ENCODE measurements at regions not wholly inside any gene's neighbourhood (a gene's known extent, or its start where the extent isn't known, plus 50 kb on each side); places are given as distances from the start of the nearest gene placed in this dataset.
"Not testable (repeated sequence)": the region's sequence is repeated elsewhere in the genome, so short reads cannot be mapped to it uniquely, and the experiment has no call there.

DNA sequence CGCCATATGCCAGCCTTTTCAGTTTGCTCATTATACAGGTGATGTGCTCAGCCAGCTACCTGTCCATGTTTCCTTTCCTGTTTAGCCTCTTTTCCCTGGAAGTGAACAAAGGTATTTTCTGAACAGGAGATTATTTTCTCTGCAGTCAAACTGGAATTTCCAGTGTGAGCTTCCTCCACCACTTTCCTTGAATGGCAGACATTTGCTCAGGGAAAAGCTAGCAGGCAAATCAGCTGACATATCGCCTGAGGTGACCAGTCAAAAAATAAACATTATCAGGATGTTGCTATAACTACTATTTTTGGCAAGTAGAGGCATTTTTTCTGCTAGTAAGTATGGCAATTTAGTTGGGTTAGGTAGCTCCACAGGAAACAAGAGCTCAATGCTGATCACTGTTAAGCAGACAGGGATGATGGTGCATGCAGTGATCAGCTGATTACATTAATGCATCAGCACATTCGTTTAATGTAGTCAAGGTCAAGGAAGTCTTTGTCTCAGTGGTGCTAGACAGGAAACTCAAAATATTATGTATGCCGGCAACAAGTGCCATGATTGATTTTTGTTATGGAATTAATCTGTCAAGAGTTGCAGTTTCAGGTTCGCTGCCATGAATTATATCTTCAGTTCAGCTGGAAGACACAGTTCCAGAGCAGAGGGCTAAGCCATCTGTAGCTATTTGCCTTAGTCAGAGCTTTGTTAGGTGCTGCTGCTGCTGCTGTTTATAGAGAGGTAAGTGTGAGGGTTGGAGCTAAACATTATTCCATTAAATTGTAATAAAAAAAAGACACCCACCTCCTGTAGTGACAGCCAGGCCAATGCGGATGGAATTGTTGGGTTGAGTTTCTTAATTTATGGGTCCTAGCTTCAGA, 179.7 kb upstream of the ST6GALNAC5 start:
- Histone ChIP-seq H3K9ac (ENCODE audit: low read depth in 1 of 3, low read length in 3 of 3) (no peak overlapping the region), H3K4me3 (ENCODE audit: low read length in 3 of 3) (no peak overlapping the region), H3K4me1 (ENCODE audit: control insufficient read depth in 3 of 3, insufficient read depth in 3 of 3, low read length in 3 of 3) (no peaks in the 10 kb centered on the region), H3K27ac (ENCODE audit: low read depth, low read length) (no peak overlapping the region), H3K36me3 (ENCODE audit: control insufficient read depth in 3 of 3, insufficient read depth in 3 of 3, low read length in 3 of 3) (no peaks in the 10 kb centered on the region), H3K9me3 (ENCODE audit: control insufficient read depth in 3 of 3, low read length in 3 of 3) (no peaks in the 10 kb centered on the region), H3K27me3 (ENCODE audit: control insufficient read depth in 3 of 3, insufficient read depth in 3 of 3, low read length in 3 of 3) (peaks cover 0 to 5% (median 4%) of the 10 kb centered on the region in 3 donors)

DNA sequence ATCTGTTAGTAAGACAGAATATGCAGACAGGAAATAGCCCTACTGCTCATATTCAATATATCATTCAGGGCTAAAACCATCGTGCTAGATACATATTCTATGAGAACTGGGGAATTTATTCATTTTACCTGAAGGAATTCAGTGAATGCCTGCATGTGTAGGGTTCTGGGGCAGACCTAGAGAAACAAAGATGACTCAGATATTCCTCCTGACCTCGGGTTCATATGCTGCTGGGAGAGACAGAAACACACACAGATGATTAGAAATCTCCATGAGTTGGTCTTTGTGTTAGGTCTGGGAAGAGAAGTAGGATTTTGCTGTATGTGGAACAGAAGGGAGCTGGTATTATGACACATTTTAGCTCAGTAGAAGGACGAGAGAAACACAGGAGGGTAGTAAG, 176.5 kb upstream of the ST6GALNAC5 start:
- Histone ChIP-seq H3K9me3 (ENCODE audit: control insufficient read depth in 3 of 3, low read length in 3 of 3) (no peaks in the 10 kb centered on the region), H3K27me3 (ENCODE audit: control insufficient read depth in 3 of 3, insufficient read depth in 3 of 3, low read length in 3 of 3) (peaks cover 0 to 5% (median 4%) of the 10 kb centered on the region in 3 donors), H3K4me1 (ENCODE audit: control insufficient read depth in 3 of 3, insufficient read depth in 3 of 3, low read length in 3 of 3) (no peaks in the 10 kb centered on the region), H3K9ac (ENCODE audit: low read depth in 1 of 3, low read length in 3 of 3) (no peak overlapping the region), H3K4me3 (ENCODE audit: low read length in 3 of 3) (no peak overlapping the region), H3K27ac (ENCODE audit: low read depth, low read length) (no peak overlapping the region), H3K36me3 (ENCODE audit: control insufficient read depth in 3 of 3, insufficient read depth in 3 of 3, low read length in 3 of 3) (no peaks in the 10 kb centered on the region)

- Histone ChIP-seq H3K4me1 (ENCODE audit: control insufficient read depth in 3 of 3, insufficient read depth in 3 of 3, low read length in 3 of 3) (no peaks in the 10 kb centered on the region), H3K9ac (ENCODE audit: low read depth in 1 of 3, low read length in 3 of 3) (no peak overlapping the region), H3K27me3 (ENCODE audit: control insufficient read depth in 3 of 3, insufficient read depth in 3 of 3, low read length in 3 of 3) (no peaks in the 10 kb centered on the region), H3K9me3 (ENCODE audit: control insufficient read depth in 3 of 3, low read length in 3 of 3) (no peaks in the 10 kb centered on the region), H3K36me3 (ENCODE audit: control insufficient read depth in 3 of 3, insufficient read depth in 3 of 3, low read length in 3 of 3) (no peaks in the 10 kb centered on the region), H3K4me3 (ENCODE audit: low read length in 3 of 3) (no peak overlapping the region), H3K27ac (ENCODE audit: low read depth, low read length) (no peak overlapping the region)
These were observed 171.7 kb upstream of the ST6GALNAC5 start for GRCh38 chr1:76695535-76695934.

DNA sequence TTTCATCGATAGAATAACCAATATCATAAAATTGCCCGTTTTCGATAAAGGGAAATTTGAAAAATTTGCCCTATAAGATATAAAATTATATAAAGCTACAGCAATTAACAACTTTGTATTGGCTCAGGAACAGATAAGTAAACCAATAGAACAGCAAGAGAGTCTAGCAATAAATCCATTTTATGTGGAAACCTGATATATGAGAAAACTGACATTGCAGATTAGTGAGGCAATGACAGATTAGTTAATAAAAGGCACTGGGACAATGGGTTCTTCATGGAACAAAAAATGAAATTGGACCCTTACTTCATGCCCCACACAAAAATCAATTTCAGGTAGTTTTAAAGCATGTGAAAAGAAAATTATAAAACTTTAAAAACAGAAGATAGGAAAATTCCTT, 169.9 kb upstream of the ST6GALNAC5 start:
- Histone ChIP-seq H3K27me3 (ENCODE audit: control insufficient read depth in 3 of 3, insufficient read depth in 3 of 3, low read length in 3 of 3) (no peaks in the 10 kb centered on the region), H3K4me1 (ENCODE audit: control insufficient read depth in 3 of 3, insufficient read depth in 3 of 3, low read length in 3 of 3) (no peaks in the 10 kb centered on the region), H3K27ac (ENCODE audit: low read depth, low read length) (no peak overlapping the region), H3K9ac (ENCODE audit: low read depth in 1 of 3, low read length in 3 of 3) (no peak overlapping the region), H3K36me3 (ENCODE audit: control insufficient read depth in 3 of 3, insufficient read depth in 3 of 3, low read length in 3 of 3) (no peaks in the 10 kb centered on the region), H3K9me3 (ENCODE audit: control insufficient read depth in 3 of 3, low read length in 3 of 3) (no peaks in the 10 kb centered on the region), H3K4me3 (ENCODE audit: low read length in 3 of 3) (no peak overlapping the region)

DNA sequence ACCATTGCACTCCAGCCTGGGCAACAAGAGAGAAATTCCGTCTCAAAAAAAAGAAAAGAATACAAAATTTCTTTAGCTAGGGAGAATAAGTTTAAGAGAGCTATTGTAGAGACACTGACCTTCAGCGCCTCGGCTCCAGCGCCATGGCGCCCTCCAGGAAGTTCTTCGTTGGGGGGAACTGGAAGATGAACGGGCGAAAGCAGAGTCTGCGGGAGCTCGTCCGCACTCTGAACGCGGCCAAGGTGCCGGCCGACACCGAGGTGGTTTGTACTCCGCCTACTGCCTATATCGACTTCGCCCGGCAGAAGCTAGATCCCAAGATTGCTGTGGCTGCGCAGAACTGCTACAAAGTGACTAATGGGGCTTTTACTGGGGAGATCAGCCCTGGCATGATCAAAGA, 167.6 kb upstream of the ST6GALNAC5 start:
- H3K4me3 ChIP-seq (ENCODE audit: low read length in 3 of 3); H3K27ac ChIP-seq (ENCODE audit: low read depth, low read length); H3K9me3 ChIP-seq (ENCODE audit: control insufficient read depth in 3 of 3, low read length in 3 of 3); H3K4me1 ChIP-seq (ENCODE audit: control insufficient read depth in 3 of 3, insufficient read depth in 3 of 3, low read length in 3 of 3); H3K9ac ChIP-seq (ENCODE audit: low read depth in 1 of 3, low read length in 3 of 3); H3K36me3 ChIP-seq (ENCODE audit: control insufficient read depth in 3 of 3, insufficient read depth in 3 of 3, low read length in 3 of 3); H3K27me3 ChIP-seq (ENCODE audit: control insufficient read depth in 3 of 3, insufficient read depth in 3 of 3, low read length in 3 of 3): not testable (repeated sequence)

DNA sequence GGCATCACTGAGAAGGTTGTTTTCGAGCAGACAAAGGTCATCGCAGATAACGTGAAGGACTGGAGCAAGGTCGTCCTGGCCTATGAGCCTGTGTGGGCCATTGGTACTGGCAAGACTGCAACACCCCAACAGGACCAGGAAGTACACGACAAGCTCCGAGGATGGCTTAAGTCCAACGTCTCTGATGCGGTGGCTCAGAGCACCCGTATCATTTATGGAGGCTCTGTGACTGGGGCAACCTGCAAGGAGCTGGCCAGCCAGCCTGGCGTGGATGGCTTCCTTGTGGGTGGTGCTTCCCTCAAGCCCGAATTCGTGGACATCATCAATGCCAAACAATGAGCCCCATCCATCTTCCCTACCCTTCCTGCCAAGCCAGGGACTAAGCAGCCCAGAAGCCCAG, 167.1 kb upstream of the ST6GALNAC5 start:
- not testable (repeated sequence) for H3K9ac ChIP-seq (ENCODE audit: low read depth in 1 of 3, low read length in 3 of 3); H3K4me1 ChIP-seq (ENCODE audit: control insufficient read depth in 3 of 3, insufficient read depth in 3 of 3, low read length in 3 of 3)

DNA sequence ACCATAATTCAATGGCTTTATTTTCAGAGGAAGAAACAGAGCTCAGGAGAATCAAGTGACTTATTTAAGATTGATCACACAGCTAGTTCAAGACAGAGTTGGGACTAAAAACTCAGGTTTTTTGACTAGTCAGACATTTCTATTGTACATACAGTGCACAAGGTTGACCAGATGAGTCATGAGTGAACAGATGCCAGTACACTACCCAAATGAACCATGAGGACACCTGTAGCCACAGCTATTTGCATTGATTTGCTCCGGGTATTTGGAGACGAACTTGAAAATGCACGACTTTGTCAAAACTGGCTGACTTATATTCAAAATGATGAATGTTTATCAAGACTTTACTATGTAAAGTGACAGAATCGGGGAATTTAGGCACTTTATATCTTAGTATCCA, 161.7 kb upstream of the ST6GALNAC5 start:
- H3K9me3 ChIP-seq (ENCODE audit: control insufficient read depth in 3 of 3, low read length in 3 of 3) = no peaks in the 10 kb centered on the region
- H3K9ac ChIP-seq (ENCODE audit: low read depth in 1 of 3, low read length in 3 of 3) = no peak overlapping the region
- no peaks in the 10 kb centered on the region for H3K36me3 ChIP-seq (ENCODE audit: control insufficient read depth in 3 of 3, insufficient read depth in 3 of 3, low read length in 3 of 3)
- no peak overlapping the region for H3K27ac ChIP-seq (ENCODE audit: low read depth, low read length)
- H3K4me3 ChIP-seq (ENCODE audit: low read length in 3 of 3) = no peak overlapping the region
- H3K27me3 ChIP-seq (ENCODE audit: control insufficient read depth in 3 of 3, insufficient read depth in 3 of 3, low read length in 3 of 3) = no peaks in the 10 kb centered on the region
- no peaks in the 10 kb centered on the region for H3K4me1 ChIP-seq (ENCODE audit: control insufficient read depth in 3 of 3, insufficient read depth in 3 of 3, low read length in 3 of 3)

More for the DNA sequence above, 167.1 kb upstream of the ST6GALNAC5 start:
- not testable (repeated sequence) for H3K4me3 ChIP-seq (ENCODE audit: low read length in 3 of 3); H3K36me3 ChIP-seq (ENCODE audit: control insufficient read depth in 3 of 3, insufficient read depth in 3 of 3, low read length in 3 of 3); H3K27ac ChIP-seq (ENCODE audit: low read depth, low read length); H3K9me3 ChIP-seq (ENCODE audit: control insufficient read depth in 3 of 3, low read length in 3 of 3); H3K27me3 ChIP-seq (ENCODE audit: control insufficient read depth in 3 of 3, insufficient read depth in 3 of 3, low read length in 3 of 3)

GRCh38 chr1:76713535-76713934, 153.7 kb upstream of the ST6GALNAC5 start:
- H3K9ac ChIP-seq (ENCODE audit: low read depth in 1 of 3, low read length in 3 of 3) = no peak overlapping the region
- no peak overlapping the region for H3K27ac ChIP-seq (ENCODE audit: low read depth, low read length)
- H3K27me3 ChIP-seq (ENCODE audit: control insufficient read depth in 3 of 3, insufficient read depth in 3 of 3, low read length in 3 of 3) = no peaks in the 10 kb centered on the region
- H3K4me3 ChIP-seq (ENCODE audit: low read length in 3 of 3) = no peak overlapping the region
- H3K4me1 ChIP-seq (ENCODE audit: control insufficient read depth in 3 of 3, insufficient read depth in 3 of 3, low read length in 3 of 3) = no peaks in the 10 kb centered on the region
- no peaks in the 10 kb centered on the region for H3K36me3 ChIP-seq (ENCODE audit: control insufficient read depth in 3 of 3, insufficient read depth in 3 of 3, low read length in 3 of 3)
- H3K9me3 ChIP-seq (ENCODE audit: control insufficient read depth in 3 of 3, low read length in 3 of 3) = no peaks in the 10 kb centered on the region

DNA sequence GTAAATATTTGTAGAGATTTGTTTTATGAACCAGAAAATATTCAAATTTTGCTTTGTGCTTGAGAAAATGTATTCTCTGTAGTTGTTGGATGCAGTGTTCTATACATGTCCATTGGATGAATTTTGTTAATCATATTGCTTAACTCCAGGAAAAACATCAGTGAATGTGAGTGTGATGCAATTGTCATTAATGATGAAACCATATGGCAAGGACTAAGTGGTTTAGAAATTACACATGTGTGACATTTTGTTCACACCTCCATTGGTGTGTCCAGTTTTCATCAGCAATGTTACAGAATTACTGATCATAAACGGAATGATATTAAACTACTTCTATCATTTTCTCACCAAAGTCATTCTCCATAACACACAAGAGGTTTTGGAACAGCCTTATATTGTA, 151.8 kb upstream of the ST6GALNAC5 start:
- Histone ChIP-seq H3K4me1 (ENCODE audit: control insufficient read depth in 3 of 3, insufficient read depth in 3 of 3, low read length in 3 of 3) (no peaks in the 10 kb centered on the region), H3K27ac (ENCODE audit: low read depth, low read length) (no peak overlapping the region), H3K9ac (ENCODE audit: low read depth in 1 of 3, low read length in 3 of 3) (no peak overlapping the region), H3K36me3 (ENCODE audit: control insufficient read depth in 3 of 3, insufficient read depth in 3 of 3, low read length in 3 of 3) (no peaks in the 10 kb centered on the region), H3K4me3 (ENCODE audit: low read length in 3 of 3) (no peak overlapping the region), H3K27me3 (ENCODE audit: control insufficient read depth in 3 of 3, insufficient read depth in 3 of 3, low read length in 3 of 3) (no peaks in the 10 kb centered on the region), H3K9me3 (ENCODE audit: control insufficient read depth in 3 of 3, low read length in 3 of 3) (no peaks in the 10 kb centered on the region)

DNA sequence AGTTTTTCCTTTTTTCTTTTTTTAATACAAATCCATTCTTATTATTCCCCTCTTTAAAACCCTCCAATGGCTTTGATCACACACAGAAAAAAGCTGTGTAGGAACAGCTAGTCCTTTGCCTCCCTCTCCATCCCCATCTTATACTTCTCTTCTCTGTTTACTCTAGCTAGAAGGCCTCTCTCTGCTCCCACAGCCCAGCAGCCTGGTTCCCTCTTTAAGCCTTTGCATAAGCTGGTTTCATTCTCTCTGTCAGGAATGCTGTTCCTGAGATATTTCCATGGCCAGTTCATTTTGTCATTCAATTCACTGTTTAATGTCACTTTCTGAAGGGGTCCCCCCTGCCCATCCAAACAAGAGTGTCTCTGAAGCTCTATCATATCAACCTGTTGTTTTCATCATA, 143.3 kb upstream of the ST6GALNAC5 start:
- Histone ChIP-seq H3K9me3 (ENCODE audit: control insufficient read depth in 3 of 3, low read length in 3 of 3) (no peaks in the 10 kb centered on the region), H3K27me3 (ENCODE audit: control insufficient read depth in 3 of 3, insufficient read depth in 3 of 3, low read length in 3 of 3) (no peaks in the 10 kb centered on the region), H3K4me3 (ENCODE audit: low read length in 3 of 3) (no peak overlapping the region), H3K36me3 (ENCODE audit: control insufficient read depth in 3 of 3, insufficient read depth in 3 of 3, low read length in 3 of 3) (no peaks in the 10 kb centered on the region), H3K4me1 (ENCODE audit: control insufficient read depth in 3 of 3, insufficient read depth in 3 of 3, low read length in 3 of 3) (no peaks in the 10 kb centered on the region), H3K27ac (ENCODE audit: low read depth, low read length) (no peak overlapping the region), H3K9ac (ENCODE audit: low read depth in 1 of 3, low read length in 3 of 3) (no peak overlapping the region)

All from skeletal muscle tissue (tissue), 3 donors.